Lung microvascular endothelial cell (primary cell): ENCODE measurements at regions not wholly inside any gene's neighbourhood (a gene's known extent, or its start where the extent isn't known, plus 50 kb on each side); places are given as distances from the start of the nearest gene placed in this dataset.
A peak's percentile ranks its signal among the peaks of the same experiment; 100 is the strongest.
"Not testable (repeated sequence)": the region's sequence is repeated elsewhere in the genome, so short reads cannot be mapped to it uniquely, and the experiment has no call there.

Source experiments
- DNase-seq, 2 donors: peaks; one replicate each; pipeline versions ENCODE4 v3.0.0 to v3.0.0-alpha.2; 2010; ENCODE audit warnings: low read depth in 2 of 2

DNA sequence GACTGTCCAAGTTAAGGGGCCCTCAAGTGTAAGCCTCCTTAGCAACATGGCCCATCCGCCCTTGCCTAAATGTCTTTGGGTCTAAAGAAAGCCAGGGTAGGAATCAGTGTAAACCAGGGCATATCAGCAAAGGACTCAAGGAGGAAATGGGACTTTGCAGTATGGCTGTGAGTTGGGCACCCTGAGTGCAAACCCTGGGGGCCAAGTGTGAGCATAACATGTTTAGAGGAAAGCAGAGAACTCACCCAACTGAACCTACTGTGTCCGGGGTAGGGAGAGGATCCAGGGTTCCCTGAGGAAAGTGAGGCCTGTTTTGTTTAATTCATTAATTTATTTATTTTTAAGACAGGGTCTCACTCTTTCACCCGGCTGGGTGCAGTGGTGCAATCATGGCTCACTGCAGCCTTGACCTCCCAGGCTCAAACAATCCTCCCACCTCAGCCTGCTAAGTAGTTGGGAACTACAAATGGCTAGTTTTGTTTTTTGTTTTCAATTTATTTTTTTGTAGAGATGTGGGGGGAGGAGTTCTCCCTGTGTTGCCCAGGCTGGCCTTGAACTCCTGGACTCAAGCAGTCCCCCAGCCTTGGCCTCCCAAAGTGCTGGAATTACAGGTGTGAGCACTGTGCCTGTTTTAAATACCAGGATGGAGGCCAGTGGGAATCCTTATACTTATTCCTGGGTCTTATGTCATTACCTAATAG lies 51.0 kb upstream of the ACTR3 start:
- no peak for DNase-seq

DNA sequence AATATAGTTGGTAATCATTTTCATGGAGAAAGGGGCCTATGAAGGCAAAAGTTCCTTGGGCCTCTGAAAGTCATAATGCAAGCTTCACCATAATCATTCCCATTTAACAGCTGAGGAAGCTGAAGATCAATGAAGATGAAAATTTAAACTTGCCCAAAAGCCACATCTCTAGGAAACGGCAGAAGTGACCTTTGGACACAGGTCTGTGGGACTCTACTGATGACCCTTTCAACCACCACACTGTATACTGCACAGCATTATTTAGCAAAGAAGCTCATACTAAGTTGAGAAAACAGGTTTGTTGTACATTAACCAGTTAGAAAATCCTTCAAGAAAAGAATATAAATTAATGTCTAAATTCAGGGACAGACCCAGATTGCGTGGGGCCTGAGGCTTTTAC lies 51.6 kb upstream of the ACTR3 start:
- DNase-seq: no peak

DNA sequence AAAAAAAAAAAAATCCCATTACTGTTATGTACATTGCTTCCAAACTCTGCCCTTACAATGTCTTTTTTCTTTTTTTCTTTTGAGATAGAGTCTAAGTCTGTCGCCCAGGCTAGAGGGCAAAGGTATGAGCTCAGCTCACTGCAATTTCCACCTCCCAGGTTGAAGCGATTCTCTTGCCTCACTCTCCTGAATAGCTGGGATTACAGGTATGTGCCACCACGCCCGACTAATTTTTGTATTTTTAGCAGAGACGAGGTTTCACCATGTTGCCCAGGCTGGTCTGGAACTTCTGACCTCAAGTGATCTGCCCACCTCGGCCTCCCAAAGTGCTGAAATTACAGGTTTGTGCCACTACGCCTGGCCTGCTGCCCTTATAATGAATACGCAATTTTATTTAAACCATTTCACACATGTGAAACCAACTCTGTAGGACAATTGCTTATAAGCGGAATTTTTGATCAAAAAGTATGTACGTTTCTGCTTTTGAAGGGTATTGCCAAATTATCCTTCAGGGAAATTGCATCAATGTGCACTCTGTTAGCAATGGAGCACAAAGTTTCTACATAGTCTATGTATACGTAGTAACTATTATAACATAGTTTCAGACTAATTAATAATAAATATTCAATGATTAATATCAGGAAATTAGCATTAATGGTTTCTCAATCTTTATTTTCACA lies 55.7 kb upstream of the ACTR3 start:
- DNase-seq: no peak

DNA sequence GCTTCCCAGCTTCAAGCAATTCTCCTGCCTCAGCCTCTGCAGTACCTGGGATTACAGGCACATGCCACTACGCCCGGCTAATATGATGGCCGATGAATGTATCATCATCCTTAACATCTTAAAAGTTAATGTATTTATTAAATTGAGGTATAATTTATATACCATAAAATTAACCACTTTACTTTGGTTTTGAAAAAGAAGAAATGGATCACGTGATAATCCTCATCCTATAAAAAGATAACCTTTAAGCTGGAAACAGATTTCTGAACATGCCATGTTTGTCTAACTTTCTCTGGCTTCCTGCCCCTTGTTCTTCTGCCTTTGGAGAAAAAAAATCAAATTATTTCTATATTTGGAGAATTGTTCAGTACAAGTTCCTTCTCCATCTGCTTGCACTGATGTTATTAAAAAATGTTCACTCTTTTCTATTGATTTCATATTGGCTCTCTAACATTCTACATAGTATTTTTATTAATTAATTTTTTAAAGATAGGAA lies 57.0 kb upstream of the ACTR3 start:
- DNase-seq: no peak

DNA sequence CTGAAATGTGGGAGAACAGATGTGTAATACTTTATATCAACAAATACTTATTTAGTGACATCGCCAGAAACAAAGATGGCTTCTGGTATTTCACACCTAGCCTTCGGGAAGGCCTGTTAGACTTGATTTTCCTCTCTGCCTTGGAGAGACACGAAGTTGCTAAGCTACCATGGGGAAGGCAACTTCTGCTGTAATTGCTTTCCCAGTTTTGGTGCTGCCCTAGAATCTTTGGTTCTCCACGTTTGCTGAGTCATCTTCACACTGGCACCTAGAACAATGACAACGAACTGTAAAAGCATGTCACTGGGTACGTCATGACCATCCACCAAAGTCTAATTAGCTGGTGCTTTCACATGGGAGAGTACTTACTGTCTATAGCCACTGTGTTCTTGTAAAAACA lies 58.7 kb upstream of the ACTR3 start:
- DNase-seq: peak in 1 of 2 donors; percentile 33

DNA sequence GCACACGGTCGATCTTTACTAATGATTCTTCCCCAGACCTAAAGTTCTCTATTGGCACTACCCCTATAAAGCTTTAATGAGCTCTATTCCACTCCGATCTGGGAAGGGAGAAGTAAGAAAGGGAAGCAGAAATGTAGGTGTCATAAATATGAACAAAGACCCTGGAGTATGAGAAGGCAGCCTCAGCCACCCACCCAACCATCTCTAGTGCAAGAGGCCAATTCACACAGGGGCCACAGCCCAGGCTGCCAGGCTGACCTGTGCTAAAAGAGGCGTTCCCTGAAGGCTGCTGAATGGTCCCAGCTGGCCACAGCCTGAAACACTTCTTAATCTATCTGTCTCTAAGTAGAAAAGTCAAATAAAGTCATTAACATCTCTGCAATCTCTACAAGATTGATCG lies 60.1 kb upstream of the ACTR3 start:
- DNase-seq: no peak

DNA sequence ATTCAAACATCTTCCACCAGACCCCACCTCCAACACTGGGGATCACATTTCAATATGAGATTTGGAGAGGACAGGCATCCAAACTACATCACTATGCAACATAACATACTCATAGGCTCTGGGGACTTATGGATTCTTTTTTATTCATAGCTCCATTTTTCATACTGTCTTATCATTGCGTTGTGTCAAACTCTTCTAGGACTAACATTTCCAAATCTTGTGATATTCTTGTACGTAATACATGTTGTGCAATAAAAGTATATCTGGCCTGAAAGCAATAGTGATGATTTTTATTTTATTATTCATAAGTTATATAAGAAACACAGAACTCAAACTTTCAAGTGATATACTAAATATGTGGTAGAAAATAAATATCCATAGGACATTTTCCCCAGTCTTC lies 60.6 kb upstream of the ACTR3 start:
- no peak for DNase-seq

DNA sequence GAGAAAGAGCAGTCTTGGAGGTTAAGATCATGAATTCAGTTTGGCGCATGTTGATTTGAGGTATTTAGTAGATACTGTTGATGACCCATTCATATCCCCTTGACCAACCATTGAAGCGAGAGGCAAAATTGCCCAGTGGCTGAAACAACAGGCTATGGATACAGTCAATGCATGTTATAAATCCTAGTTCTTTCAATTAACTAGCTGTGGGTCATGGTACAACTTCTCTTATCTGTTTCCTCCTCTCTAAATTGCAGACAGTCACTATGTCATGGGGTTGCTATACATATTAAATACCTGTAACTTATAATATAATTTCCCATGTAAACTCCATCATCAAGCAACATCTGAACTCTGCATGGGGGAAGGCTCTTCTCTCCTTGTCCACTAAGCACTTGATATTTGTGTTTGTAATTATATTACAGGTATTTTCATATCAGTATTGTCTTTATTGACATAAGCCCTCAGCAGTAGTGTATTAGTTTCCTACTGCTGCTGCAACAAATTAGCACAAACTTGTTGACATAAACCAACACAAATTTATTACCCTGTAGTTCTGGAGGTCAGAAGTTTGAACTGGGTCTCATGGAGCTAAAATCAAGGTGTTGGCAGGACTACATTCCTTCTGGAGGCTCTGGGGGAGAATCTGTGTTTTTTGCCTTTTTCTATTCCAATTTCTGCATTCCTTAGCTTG lies 61.7 kb upstream of the ACTR3 start:
- no peak for DNase-seq

DNA sequence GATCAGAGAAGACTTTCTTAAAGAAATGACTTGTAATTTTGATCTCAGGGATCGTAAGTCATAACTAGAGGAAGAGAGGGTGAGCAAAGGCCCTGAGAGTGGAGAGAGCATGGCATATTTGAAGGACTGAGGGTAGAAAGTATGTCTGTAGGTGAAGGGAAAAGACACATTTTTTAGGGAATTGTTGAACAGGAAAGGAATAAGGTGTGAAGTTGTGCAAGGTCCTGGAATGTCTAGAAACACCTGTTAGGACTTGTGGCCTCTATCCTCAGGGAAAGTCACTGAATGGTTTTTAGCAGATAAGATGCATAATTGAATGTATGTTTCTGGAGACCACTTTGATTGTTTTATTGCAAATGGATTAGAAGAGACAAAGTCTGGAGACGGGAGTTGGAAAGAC lies 62.5 kb upstream of the ACTR3 start:
- no peak for DNase-seq

DNA sequence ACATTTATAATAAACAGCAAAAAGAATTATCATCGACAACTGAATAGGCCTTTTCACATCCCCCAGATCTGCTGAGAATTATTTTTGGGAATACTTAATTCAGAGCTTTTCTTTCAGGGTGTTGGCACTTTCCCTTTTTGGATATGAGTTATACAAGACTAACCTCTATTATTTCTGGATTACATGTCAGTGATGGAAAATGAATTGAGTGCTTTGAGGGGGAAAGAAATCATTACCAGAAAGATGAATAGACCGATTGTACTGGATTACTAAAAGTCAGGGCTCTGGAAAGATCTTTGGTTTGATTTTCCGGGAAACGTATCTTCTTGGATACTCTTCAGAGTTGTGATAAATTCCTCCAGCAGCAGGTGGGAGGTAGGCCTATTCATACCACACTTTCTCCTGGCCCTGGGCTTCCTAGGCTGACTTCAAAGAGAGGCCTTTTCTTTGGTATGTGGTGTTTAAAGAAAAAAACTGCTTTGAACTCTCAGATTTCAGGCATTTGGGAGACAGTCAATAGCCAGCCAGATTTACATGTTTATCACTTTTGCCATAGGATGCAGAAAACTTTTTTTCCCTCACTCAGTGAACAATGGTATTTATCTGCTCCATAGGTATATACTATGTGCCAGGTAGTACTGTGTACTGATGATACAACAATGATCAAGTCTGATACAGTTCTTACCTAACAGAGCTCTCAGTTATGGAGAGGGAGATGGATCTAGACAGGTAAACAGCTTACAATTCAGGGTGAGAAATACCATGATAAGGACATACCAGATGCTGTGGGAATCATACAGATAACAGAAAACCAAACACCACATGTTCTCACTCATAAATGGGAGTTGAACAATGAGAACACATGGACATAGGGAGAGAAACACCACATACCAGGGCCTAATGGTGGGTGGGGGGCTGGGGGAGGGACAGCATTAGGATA lies 63.3 kb upstream of the ACTR3 start:
- no peak for DNase-seq

DNA sequence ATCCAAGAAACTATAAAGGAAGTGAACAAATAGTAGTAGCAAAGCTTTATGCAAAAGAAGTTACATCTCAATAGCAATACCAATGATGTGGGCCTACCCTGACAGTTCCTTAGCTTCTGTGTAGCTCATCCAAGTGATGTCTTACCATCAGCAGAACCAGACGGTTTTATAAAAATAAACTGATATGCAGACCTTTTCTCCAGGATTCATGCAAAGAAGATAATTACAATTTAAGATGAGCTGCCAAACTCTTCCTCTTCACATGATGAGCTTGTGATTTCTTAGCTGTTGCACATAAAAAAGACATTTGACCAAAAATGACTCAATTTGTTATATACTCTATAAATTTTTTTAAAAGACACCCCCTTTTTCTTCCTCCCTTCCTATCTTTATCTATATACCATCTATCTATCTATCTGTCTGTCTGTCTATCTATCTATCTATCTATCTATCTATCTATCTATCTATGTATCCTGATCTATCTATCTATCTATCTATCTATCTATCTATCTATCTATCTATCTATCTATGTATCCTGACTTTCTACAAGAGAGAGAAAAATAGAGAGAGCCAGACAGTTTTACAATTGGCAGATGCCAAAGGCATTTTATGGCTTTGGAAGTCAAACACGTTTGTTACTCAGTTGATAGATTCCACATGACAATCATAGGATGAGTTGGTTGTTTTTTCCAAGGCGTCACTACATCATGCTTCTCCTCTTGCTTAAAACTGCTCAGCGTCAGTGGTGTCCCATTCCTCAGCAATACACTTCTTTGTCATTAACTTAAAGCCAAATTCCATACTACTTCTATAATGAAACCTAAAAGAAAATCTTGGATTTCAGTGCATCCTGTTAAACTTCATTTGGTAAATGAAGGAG lies 65.9 kb upstream of the ACTR3 start:
- no peak for DNase-seq

DNA sequence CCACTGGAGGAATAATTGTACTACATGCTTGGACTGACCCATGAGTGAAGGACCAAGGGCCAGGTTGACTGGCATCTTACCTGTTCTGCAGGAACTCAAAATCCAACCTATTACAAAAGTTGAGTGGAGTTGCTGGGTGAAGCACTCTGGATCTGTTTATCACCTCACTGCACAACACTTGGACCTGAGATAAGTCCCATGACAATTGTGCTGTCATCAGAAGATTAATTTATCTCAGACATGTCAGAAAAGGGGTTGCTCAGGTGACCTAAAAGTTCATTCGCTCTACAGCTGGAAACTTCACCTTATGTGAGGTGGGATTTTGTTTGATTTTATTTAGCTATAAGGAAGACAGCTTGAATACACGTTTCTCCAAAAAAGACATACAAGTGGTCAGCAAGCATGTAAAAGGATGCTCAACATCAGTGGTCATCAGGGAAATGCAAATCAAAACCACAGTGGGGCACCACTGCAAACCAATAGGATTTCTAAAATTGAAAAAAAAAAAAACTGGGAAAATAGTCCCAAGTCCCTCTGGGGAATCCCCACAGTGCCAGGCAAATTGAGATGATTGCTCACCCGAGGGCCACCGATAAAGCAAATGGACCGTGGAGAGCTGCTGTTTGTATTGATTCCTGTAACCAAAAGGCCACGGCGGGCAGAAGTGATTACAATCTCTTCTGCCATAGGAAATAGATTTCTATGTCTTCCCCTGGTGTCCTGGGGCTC lies 65.8 kb upstream of the SLC35F5 start:
- no peak for DNase-seq

DNA sequence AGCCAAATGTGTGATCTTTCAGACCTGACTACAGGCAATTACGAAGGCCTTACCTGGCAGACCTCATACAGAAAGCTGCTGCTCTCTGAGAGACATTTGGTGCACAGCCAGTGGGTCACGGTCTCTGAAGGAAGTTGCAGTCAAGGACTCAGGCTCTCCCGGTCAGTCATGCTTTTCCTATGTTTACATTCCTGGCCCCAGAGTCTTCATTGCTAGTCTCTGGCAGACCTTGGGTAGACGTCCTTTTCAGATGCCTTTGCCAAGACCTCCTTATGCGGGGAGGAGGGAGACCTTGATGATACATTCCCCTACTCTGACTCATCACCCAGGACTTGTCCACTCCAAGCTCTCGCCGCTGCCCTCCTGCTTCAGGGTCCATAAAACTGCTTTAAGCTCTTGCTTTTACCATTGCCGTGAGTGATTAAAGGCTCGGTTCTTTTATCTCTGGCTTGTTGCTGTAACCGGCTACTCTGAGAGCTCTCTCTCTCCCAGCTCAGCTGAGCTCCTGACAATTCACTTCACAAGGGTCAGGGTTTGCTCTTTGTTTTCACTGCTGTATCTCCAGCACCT lies 62.0 kb upstream of the SLC35F5 start:
- DNase-seq: peak; percentile 10 to 97

DNA sequence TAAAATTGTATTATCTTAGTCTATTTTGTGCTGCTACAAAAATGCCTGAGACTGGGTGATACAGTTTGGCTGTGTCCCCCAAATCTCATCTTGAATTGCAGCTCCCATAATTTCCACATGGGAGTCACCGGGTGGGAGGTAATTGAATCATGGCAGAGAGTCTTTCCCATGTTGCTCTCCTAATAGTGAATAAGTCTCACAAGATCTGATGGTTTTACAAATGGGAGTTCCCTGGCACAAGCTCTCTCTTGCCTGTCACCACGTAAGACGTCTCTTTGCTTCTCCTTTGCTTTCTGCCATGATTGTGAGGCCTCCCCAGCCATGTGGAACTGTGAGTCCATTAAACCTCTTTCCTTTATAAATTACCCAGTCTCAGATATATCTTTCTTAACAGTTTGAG lies 57.0 kb upstream of the SLC35F5 start:
- DNase-seq: not testable (repeated sequence)

DNA sequence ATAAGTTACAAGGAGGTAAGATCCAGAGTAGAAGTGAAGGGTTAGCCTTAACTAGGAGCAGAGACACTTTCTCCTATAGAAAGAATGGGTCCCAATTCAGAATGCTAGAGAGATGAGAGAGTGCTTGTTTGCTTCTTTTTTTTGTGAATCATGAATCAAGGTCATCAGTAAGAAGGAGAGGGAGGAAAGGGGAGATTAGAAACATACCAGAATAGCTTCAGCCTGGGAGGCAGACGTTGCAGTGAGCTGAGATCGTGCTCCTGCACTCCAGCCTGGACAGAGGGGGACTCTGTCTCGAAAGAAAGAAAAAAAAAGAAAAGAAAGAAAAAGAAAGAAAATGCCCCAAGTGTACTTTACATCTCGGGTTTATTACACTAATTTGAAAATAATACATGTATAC lies 55.8 kb upstream of the SLC35F5 start:
- no peak for DNase-seq

DNA sequence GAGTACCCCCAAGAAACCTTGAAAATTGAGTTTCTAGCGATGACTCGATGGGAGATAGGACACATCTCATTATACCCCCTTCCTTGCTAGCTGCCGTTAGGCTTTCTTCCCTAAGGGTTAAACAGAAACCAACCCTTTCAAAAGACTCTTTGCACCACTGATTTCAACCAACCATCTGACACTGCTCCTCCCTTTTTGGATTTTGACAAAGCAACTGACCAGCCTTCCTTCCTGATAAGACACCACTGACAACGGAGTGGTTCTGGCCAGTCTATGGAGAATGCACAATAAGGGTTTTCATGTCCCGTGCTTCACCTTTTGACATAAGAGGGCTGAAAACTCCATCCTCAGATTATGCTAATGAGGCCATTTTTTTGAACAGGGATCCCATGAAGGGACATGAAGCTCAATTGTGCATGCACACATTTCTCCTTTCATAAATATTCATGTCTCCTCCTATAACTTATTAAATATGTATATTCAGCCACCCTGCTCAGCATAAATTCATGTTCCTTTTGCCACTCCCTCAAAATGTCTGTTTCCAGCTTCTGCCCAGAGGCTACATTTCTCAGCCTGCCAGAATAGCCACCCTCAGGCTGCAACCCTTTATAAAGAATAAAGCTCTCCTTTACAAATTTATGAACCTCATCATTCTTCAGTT lies 52.8 kb upstream of the SLC35F5 start:
- no peak for DNase-seq

DNA sequence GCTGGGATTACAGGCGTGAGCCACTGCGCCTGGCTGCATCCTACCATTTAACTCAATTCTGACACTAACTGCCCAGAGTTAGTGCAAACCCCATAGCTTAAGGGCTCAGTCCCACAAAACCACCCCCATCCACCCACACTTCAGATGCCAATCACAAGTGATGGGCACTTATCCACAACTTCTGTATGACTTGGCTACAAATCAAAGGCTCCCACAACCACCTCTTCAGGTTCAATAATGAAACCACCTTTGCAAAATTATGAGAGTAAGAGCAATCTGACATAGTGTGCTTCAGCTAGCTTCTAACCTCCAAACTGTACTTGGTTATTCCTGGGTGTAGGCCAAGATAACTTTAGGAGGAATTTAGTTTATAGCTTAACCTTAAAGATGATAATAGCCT lies 51.3 kb upstream of the SLC35F5 start:
- DNase-seq: no peak

DNA sequence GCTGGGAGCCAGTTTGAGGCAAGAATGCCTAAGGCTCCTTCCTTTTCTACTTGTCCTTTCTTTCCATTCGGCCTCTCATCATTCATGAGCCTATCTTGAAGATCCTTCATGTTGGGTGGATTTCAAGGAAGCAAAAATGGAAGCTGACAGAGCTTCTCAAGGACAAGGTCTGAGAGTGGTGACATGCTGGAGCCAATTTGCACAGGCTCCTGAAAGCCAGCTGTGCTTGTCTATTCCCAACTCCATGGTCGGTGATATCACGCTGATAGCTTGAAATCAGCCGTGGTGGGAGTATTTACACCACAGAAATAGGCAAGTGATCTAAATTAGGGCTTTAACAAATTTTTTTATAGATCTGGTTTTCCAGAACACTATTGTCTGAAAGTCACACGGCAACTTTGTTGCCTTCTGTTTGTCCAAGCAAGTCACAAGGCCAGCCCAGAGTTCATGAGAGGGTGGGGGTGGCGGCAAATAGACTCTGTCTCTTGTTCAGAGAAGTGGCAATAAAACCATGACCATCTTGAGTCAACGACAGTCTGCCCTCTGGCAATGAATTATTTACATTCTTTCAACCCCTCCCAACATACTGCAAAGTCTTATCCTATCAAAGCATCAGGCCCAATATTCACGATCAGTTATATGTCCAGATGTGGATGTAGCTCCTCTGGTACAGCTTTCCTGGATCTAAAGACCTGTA lies 49.9 kb upstream of the SLC35F5 start:
- DNase-seq: no peak
